ENCODE measurements at regions not wholly inside any gene's neighbourhood (a gene's known extent, or its start where the extent isn't known, plus 50 kb on each side); places are given as distances from the start of the nearest gene placed in this dataset.

- in situ Hi-C loops (cut with MboI; ENCODE audit: low sequenced_read_pairs): no loop called here
These were observed 534.8 kb upstream of the LCORL start for GRCh38 chr4:18556402-18556801.

GRCh38 chr4:18540349-18540748 is 518.8 kb upstream of the LCORL start:
- in situ Hi-C loops (cut with MboI; ENCODE audit: low sequenced_read_pairs): no loop called here

GRCh38 chr4:18538121-18538520 is 516.6 kb upstream of the LCORL start:
- in situ Hi-C loops (cut with MboI; ENCODE audit: low sequenced_read_pairs): no loop called here

DNA sequence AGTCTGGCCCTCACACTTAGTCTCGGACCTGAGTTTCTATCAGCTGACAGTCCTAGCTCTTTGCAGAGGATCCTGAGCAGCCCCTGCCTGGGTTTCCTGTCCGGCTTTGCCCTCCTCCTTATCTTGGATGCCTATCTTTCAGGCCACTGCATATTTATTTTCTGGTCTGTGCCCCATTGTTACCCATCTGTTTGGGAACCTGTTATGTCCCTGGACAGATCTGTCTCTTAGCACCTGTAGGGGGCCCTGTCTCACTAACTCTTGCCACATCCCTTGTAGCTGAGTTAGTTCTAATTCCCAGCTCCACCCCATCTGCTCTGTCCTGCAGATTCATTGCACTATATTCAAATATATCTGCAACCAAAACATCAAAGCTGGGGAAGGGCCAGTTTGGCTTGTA is 514.9 kb upstream of the LCORL start:
- in situ Hi-C loops (cut with MboI; ENCODE audit: low sequenced_read_pairs): no loop called here

DNA sequence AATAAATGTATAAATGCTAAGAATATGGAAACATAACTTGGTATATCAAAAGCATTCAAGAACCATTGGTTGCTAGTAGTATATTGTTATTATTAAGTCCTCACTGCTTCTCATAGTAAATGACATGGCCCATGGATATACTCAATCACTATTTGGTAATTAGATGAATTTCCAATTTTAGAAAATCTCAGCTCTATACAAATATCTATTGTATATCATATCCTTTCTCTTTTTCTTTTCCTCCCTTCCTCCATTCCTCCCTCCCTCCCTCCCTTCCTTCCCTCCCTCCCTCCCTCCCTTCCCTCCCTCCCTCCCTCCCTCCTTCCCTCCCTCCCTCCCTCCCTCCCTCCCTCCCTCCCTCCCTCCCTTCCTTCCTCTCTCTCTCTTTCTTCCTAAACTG is 514.4 kb upstream of the LCORL start:
- in situ Hi-C loops (cut with MboI; ENCODE audit: low sequenced_read_pairs): no loop called here

GRCh38 chr4:18533262-18533775 is 511.8 kb upstream of the LCORL start:
- in situ Hi-C loops (cut with MboI; ENCODE audit: low sequenced_read_pairs): no loop called here

DNA sequence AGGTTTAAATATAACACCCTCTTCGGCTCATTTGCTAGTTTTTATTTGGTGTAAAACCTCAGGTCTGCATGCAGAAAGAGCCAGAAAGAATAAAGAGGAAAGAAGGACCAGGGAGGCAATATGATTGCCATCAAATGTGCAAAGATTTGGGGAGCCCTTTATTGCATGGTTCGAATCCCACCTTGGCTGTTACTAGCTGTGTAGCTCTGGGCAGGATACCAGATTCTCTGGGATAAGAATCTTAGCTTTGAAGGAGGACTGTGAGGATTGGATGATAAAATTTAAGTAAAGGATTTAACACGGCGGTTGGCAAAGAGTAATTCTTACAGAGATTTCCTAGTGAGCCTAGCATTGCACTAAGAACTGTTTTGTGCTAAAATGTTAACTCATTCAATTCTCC is 510.2 kb upstream of the LCORL start:
- in situ Hi-C loops (cut with MboI; ENCODE audit: low sequenced_read_pairs): no loop called here

- in situ Hi-C loops (cut with MboI; ENCODE audit: low sequenced_read_pairs): no loop called here
These were observed 507.9 kb upstream of the LCORL start for GRCh38 chr4:18529482-18529881.

- in situ Hi-C loops (cut with MboI; ENCODE audit: low sequenced_read_pairs): no loop called here
These were observed 503.1 kb upstream of the LCORL start for GRCh38 chr4:18524667-18525066.

DNA sequence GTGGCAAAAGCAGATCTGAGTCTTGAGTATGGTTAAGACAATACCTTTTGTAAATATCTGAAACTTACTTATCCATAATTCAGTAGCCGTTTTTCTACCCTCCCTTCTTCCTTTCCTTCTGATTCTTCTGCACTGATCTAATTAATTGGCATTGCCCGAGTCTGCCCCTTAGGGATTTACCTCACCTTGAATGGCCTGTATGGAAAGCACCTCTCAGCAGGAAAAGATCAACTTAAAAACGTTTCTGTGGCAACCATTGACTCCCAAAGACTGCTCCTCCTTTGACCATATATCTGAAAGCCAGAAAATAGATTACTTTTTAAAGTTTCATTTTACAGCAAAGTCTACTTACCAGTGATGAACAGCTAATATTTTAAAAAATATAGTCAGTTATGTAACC is 496.5 kb upstream of the LCORL start:
- in situ Hi-C loops (cut with MboI; ENCODE audit: low sequenced_read_pairs): no loop called here

GRCh38 chr4:18513861-18514260 is 492.3 kb upstream of the LCORL start:
- in situ Hi-C loops (cut with MboI; ENCODE audit: low sequenced_read_pairs): no loop called here

DNA sequence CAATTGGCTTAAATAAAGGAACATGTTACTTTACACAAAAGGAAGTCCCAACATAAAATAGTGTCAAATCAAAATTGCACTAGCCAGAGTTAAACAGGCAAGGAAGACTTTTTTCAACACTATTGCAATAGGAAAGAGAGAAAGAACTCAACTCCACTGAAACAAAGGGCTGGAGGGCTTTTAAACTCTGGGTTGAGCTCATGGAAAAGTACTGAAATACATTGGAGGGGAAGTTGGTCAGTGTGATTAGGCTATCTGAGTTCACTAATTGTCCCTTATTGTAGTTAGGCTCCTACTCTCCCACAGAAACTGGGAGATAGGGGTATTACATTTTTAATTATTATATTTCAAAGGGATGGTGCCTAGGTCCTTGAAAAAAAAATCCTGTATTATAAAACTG is 491.2 kb upstream of the LCORL start:
- in situ Hi-C loops (cut with MboI; ENCODE audit: low sequenced_read_pairs): no loop called here

- in situ Hi-C loops (cut with MboI; ENCODE audit: low sequenced_read_pairs): no loop called here
These were observed 490.2 kb upstream of the LCORL start for GRCh38 chr4:18511727-18512126.

DNA sequence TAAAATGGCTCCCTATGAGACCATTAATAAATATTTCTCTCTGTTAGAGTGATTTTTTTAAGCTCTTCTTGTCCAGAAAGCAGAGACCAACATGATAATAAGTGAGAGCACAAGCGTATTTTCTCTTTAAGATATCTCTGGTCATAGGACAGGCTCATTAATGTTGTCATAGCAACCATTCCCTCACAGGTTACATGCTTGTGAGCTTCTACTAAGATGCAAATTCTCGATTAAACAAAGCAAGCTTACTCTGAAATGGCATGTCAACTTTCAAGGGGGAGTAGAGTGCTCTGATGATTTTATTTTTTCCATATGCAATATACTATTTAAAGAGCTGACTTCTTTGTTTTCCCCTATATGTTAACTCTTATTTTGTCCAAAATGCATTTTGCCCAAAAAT is 487.2 kb upstream of the LCORL start:
- in situ Hi-C loops (cut with MboI; ENCODE audit: low sequenced_read_pairs): no loop called here

DNA sequence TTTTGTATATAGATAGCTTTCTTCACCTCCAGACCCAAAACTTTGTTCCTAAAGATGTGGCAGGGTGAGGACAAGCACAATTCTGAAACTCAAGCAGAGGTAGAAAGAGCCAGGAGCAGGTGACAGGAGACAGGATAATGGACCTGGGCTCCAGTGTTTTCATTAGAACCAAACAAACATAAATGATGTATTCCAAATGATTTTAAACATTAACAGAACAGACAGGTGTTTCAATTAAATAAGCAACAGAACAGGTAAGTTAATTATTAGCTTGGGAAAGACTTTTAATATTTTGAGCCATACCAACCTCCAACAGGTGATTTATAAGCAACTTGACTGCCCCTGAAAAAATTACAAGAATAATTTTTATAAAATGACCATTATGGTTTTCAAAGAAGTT is 459.4 kb upstream of the LCORL start:
- in situ Hi-C loops (cut with MboI; ENCODE audit: low sequenced_read_pairs): no loop called here

DNA sequence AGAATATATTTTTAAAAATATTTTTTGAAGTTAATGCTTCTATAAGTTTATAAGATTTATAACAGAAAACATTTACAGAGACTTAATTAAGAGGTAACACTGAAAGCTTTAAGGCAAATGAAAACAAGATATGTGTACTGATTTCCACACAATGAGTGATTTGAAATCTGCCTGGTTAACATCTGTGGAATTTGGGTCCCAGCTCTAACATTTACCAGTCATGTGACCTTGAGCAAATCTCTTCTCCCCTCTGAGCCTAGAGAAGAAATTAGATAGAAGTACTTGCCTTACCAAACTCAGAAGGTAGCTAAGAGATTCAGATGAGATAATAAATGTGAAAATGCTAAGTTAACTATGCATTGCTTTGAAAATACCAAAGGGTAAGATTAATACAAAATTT is 458.8 kb upstream of the LCORL start:
- in situ Hi-C loops (cut with MboI; ENCODE audit: low sequenced_read_pairs): no loop called here

DNA sequence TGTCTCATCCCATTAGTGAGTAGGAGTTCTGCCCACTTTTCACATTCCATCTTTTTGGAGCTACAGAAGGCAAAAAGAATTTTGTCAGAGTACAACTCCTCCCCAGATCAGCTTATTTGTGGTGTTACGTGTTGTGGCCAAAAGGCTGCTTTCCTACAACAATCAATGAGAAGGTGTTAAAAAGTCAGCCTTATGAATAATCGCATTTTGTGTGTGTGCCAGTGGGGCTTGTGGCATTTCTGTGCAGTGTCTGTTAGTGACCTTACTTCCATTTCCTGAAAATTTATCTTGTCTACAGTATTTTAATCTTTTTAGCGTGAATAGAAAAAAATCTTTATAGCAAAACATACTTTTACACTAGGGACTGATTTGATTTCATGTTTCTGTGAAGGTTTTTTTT is 458.3 kb upstream of the LCORL start:
- in situ Hi-C loops (cut with MboI; ENCODE audit: low sequenced_read_pairs): no loop called here

GRCh38 chr4:18463987-18464559 is 442.5 kb upstream of the LCORL start:
- in situ Hi-C loops (cut with MboI; ENCODE audit: low sequenced_read_pairs): no loop called here

GRCh38 chr4:18458465-18458864 is 436.9 kb upstream of the LCORL start:
- in situ Hi-C loops (cut with MboI; ENCODE audit: low sequenced_read_pairs): no loop called here

DNA sequence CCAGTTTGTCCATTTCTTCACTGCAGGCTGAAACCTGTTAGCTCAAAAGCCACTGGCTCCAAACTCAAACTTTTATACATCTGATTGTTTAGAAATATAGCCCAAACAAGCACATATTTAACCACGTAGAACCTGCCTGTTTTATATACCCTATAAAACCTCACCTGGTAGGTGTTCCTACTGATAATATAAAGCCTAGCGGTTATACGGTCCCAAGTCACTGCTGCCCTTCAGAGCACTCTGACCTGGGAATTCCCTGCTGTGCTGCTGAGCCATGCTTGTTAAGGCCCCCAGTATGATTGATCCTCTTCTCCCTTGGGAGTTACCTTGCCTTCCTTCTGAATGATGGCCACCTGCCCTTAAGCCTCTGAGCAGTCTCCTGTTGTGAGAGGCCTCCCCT is 432.8 kb upstream of the LCORL start:
- in situ Hi-C loops (cut with MboI; ENCODE audit: low sequenced_read_pairs): no loop called here

DNA sequence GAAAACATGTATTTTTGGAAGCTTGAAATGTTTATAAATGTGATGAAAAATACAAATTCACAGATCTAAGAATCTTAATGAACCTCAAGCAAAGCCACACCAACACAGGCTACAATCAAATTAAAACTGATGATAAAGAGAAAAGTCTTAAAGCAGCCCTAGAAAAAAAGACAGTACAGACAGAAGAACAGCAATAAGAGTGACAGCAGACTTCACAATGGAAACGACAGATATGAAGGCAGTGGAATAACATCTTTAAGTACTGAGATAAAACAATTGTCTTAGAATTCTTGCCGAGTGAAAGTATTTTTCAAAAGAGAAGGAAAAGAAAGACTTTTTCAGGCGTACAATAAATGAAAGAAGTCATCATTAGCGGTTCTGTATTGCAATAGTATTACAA is 423.6 kb upstream of the LCORL start:
- in situ Hi-C loops (cut with MboI; ENCODE audit: low sequenced_read_pairs): no loop called here

DNA sequence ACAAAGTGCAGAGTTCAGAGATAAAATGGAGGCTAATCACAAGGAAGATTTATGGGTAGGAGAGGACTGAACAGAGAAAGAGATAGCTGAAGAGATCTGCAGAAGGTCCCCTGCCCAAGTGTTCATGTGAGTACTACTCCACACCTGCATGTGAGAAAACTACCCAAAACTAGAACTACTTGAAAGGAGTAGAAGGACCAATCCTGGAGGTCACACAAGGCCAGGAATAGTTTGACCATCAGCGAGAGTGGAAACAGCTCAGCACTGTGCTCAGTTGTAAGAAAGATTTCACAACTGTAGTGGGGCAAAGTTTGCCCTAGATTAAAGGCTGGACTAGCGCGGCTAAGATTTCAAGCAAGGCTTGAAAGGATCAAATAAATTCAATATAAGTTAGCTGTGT is 422.7 kb upstream of the LCORL start:
- in situ Hi-C loops (cut with MboI; ENCODE audit: low sequenced_read_pairs): no loop called here

GRCh38 chr4:18442957-18443356 is 421.4 kb upstream of the LCORL start:
- in situ Hi-C loops (cut with MboI; ENCODE audit: low sequenced_read_pairs): no loop called here

All from HL-60/S4 treated with retinoic acid at 250 ng/mL for 4 days and 3 days (cell line).